ENCODE measurements at regions not wholly inside any gene's neighbourhood (a gene's known extent, or its start where the extent isn't known, plus 50 kb on each side); places are given as distances from the start of the nearest gene placed in this dataset.

DNA sequence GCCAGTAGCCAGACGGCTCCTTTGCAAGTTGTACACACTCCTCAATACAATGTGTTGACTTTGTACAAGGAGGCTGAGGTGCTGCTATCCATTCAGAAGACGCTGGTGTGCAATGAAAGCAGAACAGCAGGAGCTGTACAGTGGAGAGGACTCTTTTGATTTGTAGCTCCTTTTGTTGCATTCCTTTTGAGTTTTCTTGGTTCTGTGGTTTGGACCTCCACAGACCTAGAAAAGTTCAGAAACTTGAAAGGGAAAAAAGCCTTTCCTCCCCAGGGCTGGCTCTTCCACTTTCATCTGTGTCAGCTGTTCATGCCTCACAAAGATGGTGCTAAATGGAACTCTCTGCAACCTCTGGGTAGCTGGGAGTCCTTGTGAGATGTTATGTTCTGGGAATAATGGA, 117.4 kb downstream of the MAT2B start:
- TF ChIP-seq CTCF (IDR thresholded peaks at IDR 0.05) (no peak), ZFX (IDR thresholded peaks at IDR 0.05; ENCODE audit: borderline replicate concordance) (no peak)
- no peak overlapping the region for H3K27ac ChIP-seq

DNA sequence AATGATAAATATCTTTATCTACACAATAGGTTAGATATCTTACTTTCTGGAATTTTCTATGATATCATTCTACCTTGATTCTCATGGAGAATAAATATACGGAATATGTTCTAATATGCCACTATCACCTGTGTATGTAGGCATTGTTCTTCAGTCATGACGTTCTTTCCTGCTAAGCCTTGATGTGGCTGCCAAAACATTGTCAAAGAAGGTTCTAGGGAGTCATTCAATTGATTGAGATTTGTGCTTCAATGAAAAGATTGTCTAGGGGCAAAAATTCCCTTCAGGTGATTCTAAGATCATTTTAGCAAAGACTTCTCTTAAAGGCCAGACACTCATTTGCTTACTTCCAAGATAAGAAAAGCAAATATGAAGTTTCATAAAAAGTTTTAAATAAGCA, 118.1 kb downstream of the MAT2B start:
- no peak overlapping the region for H3K27ac ChIP-seq
- no peak for TF ChIP-seq ZFX (IDR thresholded peaks at IDR 0.05; ENCODE audit: borderline replicate concordance)
- no peak for TF ChIP-seq CTCF (IDR thresholded peaks at IDR 0.05)

DNA sequence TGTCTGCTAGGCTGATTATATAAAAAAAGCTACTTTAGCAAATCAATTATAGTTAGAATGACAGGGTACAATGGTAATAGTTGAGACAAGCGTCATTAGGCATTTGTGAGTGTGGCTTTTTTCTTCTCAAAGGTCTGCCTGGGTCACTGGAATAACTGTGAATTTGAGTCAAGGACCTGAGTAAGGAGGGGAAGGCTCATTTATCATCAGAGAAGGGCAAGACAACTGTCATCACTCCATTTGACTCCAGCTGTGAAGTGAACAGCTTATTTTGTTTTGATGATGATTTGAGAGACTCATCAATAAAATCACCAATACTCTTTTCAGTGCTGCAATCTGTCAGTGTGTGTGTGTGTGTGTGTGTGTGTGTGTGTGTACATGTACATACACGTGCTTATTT, 118.6 kb downstream of the MAT2B start:
- TF ChIP-seq CTCF (IDR thresholded peaks at IDR 0.05): no peak
- no peak for TF ChIP-seq ZFX (IDR thresholded peaks at IDR 0.05; ENCODE audit: borderline replicate concordance)
- H3K27ac ChIP-seq: no peak overlapping the region

- TF ChIP-seq CTCF (IDR thresholded peaks at IDR 0.05): no peak
- TF ChIP-seq ZFX (IDR thresholded peaks at IDR 0.05; ENCODE audit: borderline replicate concordance): no peak
- no peak overlapping the region for H3K27ac ChIP-seq
Observed at GRCh38 chr5:163624431-163624830, 119.0 kb downstream of the MAT2B start.

GRCh38 chr5:163626904-163627434, 121.5 kb downstream of the MAT2B start:
- H3K27ac ChIP-seq: no peak overlapping the region
- TF ChIP-seq ZFX (IDR thresholded peaks at IDR 0.05; ENCODE audit: borderline replicate concordance) (no peak), CTCF (IDR thresholded peaks at IDR 0.05) (no peak)

- no peak for TF ChIP-seq ZFX (IDR thresholded peaks at IDR 0.05; ENCODE audit: borderline replicate concordance)
- no peak for TF ChIP-seq CTCF (IDR thresholded peaks at IDR 0.05)
Observed at GRCh38 chr5:163631856-163632255, 126.4 kb downstream of the MAT2B start.

GRCh38 chr5:163633926-163634460, 128.6 kb downstream of the MAT2B start:
- TF ChIP-seq ZFX (IDR thresholded peaks at IDR 0.05; ENCODE audit: borderline replicate concordance) (no peak), CTCF (IDR thresholded peaks at IDR 0.05) (no peak)
- H3K27ac ChIP-seq: no peak overlapping the region

More at GRCh38 chr5:163631856-163632255, 126.4 kb downstream of the MAT2B start:
- no peak overlapping the region for H3K27ac ChIP-seq
